ENCODE measurements at regions not wholly inside any gene's neighbourhood (a gene's known extent, or its start where the extent isn't known, plus 50 kb on each side); places are given as distances from the start of the nearest gene placed in this dataset.

- no peak for ATAC-seq
These were observed 266.6 kb downstream of the DNAJB9 start for GRCh38 chr7:108836256-108836655.

GRCh38 chr7:108838198-108838597, 268.5 kb downstream of the DNAJB9 start:
- intact Hi-C loops (cut with micrococcal nuclease; ENCODE audit: unreplicated experiment) (no loop called here), in situ Hi-C loops (cut with HindIII; ENCODE audit: extremely low pct_ligation_motif_present, low pct_unique_long_range_greater_than_20kb) (no loop called here)
- Histone ChIP-seq H3K36me3 (replicated peaks in 1 of 2; ENCODE audit: control insufficient read depth in 1 of 2, insufficient read depth in 2 of 2, low read length in 2 of 2) (no peaks in the 10 kb centered on the region), H3K27me3 (ENCODE audit: control insufficient read depth in 1 of 2, insufficient read depth in 2 of 2, low read length in 2 of 2) (no peaks in the 10 kb centered on the region), H3K79me2 (ENCODE audit: insufficient read depth, low read length) (no peaks in the 10 kb centered on the region), H3K4me1 (ENCODE audit: insufficient read depth, low read length) (no peaks in the 10 kb centered on the region), H3K9me3 (ENCODE audit: low read length) (0 out of 2 replicates have a peak, but pooled peaks cover 4% of the 10 kb centered on the region), H4K20me1 (ENCODE audit: insufficient read depth, low read length) (no peaks in the 10 kb centered on the region), H3K27ac (ENCODE audit: extremely low read length, insufficient read depth, low read length) (no peak overlapping the region), H2AFZ (ENCODE audit: low read length) (no peak overlapping the region), H3K4me2 (ENCODE audit: low read depth, low read length) (no peak overlapping the region), H3K9ac (ENCODE audit: insufficient read depth, low read depth, low read length) (no peak overlapping the region), H3K4me3 (replicated peaks in 1 of 3; ENCODE audit: insufficient read depth in 1 of 3, low read depth in 2 of 3, low read length in 3 of 3) (no peak overlapping the region)
- ChIA-PET CTCF (ENCODE audit: low intra/inter-chr PET ratio, low total read pairs) (no interaction called here), POLR2A (no interaction called here)
- WGBS (ENCODE audit: low lambda C conversion rate) = 0% methylated on average over 4 of the region's 4 CpGs
- DNase-seq (ENCODE audit: low spot score) (no peak), FAIRE-seq (no peak), ATAC-seq (no peak)
- BruUV-seq (replicated peaks) = no TSS peak
- TF ChIP-seq ZNF747 (CRISPR knock-in tag; IDR thresholded peaks at IDR 0.05; ENCODE audit: borderline replicate concordance) = no peak
- no peak for TF ChIP-seq BCL3 (CRISPR knock-in tag; IDR thresholded peaks at IDR 0.05)
- no peak for TF ChIP-seq THAP9 (CRISPR knock-in tag; IDR thresholded peaks at IDR 0.05; ENCODE audit: borderline replicate concordance)
- no peak for TF ChIP-seq KMT2B (CRISPR knock-in tag; IDR thresholded peaks at IDR 0.05)
- TF ChIP-seq ZNF354B (CRISPR knock-in tag; IDR thresholded peaks at IDR 0.05) = no peak
- no peak for TF ChIP-seq NCOA2 (CRISPR knock-in tag; IDR thresholded peaks at IDR 0.05)
- TF ChIP-seq ZNF496 (CRISPR knock-in tag; IDR thresholded peaks at IDR 0.05; ENCODE audit: insufficient replicate concordance) = no peak
- no peak for TF ChIP-seq BCL6 (CRISPR knock-in tag; IDR thresholded peaks at IDR 0.05)
- TF ChIP-seq ZNF570 (CRISPR knock-in tag; IDR thresholded peaks at IDR 0.05; ENCODE audit: borderline replicate concordance) = no peak

More at GRCh38 chr7:108836256-108836655, 266.6 kb downstream of the DNAJB9 start:
- no TSS peak for BruUV-seq (replicated peaks)
- TF ChIP-seq ZFP36L1 (CRISPR knock-in tag; IDR thresholded peaks at IDR 0.05) (no peak), IRF9 (CRISPR knock-in tag; IDR thresholded peaks at IDR 0.05; ENCODE audit: borderline replicate concordance) (no peak)
- Histone ChIP-seq H2AFZ (ENCODE audit: low read length) (no peak overlapping the region), H3K4me2 (ENCODE audit: low read depth, low read length) (no peak overlapping the region), H3K4me3 (replicated peaks in 1 of 3; ENCODE audit: insufficient read depth in 1 of 3, low read depth in 2 of 3, low read length in 3 of 3) (no peak overlapping the region), H4K20me1 (ENCODE audit: insufficient read depth, low read length) (no peaks in the 10 kb centered on the region), H3K27ac (ENCODE audit: extremely low read length, insufficient read depth, low read length) (no peak overlapping the region), H3K79me2 (ENCODE audit: insufficient read depth, low read length) (no peaks in the 10 kb centered on the region), H3K36me3 (replicated peaks in 1 of 2; ENCODE audit: control insufficient read depth in 1 of 2, insufficient read depth in 2 of 2, low read length in 2 of 2) (no peaks in the 10 kb centered on the region), H3K27me3 (ENCODE audit: control insufficient read depth in 1 of 2, insufficient read depth in 2 of 2, low read length in 2 of 2) (no peaks in the 10 kb centered on the region), H3K9me3 (ENCODE audit: low read length) (0 out of 2 replicates have a peak, but pooled peaks cover 4% of the 10 kb centered on the region), H3K9ac (ENCODE audit: insufficient read depth, low read depth, low read length) (no peak overlapping the region), H3K4me1 (ENCODE audit: insufficient read depth, low read length) (no peaks in the 10 kb centered on the region)
- ChIA-PET CTCF (ENCODE audit: low intra/inter-chr PET ratio, low total read pairs) (no interaction called here), POLR2A (no interaction called here)
- DNase-seq (ENCODE audit: low spot score) = no peak
- intact Hi-C loops (cut with micrococcal nuclease; ENCODE audit: unreplicated experiment) (no loop called here), in situ Hi-C loops (cut with HindIII; ENCODE audit: extremely low pct_ligation_motif_present, low pct_unique_long_range_greater_than_20kb) (no loop called here)
- FAIRE-seq = no peak
